ENCODE measurements at regions not wholly inside any gene's neighbourhood (a gene's known extent, or its start where the extent isn't known, plus 50 kb on each side); places are given as distances from the start of the nearest gene placed in this dataset.
"Not testable (repeated sequence)": the region's sequence is repeated elsewhere in the genome, so short reads cannot be mapped to it uniquely, and the experiment has no call there.

DNA sequence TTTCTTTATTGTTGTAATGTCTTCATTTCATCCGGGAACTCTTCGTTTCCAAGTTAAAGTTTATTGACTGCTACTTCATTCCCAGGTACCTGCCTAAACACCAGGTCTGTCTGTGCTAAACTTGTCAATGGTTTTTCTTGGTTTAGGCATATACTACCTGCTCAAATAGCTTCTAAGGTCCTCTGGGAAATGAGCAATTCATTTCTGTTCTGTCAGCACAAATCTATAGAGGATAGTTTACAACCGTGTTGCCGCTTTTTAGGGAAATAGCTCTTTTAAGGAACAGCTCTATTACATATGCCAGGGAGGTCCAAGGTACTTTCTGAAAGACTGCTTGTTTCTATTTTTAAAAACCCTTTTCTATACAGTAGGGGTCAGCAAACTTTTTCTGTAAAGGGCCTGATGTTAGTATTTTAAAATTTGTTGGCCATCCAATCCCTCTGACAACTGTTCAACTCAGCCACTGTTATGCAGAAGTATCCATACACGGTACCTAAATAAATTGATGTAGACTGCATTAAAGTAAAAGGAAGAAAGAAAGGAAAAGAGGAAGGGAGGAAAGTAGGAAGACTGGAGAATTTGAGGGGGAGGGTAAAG is 222.7 kb upstream of the PTBP2 start:
- intact Hi-C loops (cut with DNase I), result no loop called here
- DNase-seq (no peak), ATAC-seq (ENCODE audit: poor library complexity) (no peak)

DNA sequence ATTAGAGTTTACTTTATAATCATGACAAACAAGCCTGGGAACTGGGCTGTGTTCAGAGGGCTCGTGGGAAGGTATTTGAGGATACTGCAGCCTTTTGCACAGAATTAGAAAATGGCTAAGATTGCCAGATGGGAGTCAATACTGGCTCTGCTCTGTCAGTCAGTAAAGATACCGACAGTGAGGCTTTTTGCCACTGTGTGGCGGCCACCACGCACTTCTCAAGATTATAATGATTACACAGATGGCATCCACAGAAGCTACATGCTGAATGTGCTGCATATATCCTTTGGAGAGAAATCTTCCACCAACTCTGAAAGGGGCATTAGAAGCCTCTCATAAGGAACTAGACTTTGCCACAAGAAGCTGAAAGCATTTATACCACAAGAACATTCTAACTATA is 213.4 kb upstream of the PTBP2 start:
- intact Hi-C loops (cut with DNase I), result no loop called here
- DNase-seq (no peak), ATAC-seq (ENCODE audit: poor library complexity) (no peak)

DNA sequence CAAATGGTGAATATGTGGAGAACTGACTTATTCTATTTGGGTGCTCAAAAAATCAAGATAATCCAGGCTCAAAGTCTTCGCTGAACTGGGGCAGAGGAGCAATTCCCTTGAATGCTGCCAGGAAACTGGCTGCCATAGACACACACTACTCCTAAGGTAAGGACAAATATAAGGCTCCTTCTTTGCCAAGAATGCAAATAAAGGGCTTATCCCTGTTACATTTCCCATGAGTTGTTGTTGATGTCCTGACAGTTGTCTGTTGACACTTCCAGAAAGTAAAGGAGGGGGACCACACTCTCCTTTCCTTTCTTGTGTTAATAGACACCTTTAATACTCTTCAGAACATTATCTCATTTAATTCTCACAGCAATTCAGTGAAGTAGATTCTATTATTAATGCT is 212.2 kb upstream of the PTBP2 start:
- DNase-seq, result no peak
- no peak for ATAC-seq (ENCODE audit: poor library complexity)
- intact Hi-C loops (cut with DNase I), result no loop called here

DNA sequence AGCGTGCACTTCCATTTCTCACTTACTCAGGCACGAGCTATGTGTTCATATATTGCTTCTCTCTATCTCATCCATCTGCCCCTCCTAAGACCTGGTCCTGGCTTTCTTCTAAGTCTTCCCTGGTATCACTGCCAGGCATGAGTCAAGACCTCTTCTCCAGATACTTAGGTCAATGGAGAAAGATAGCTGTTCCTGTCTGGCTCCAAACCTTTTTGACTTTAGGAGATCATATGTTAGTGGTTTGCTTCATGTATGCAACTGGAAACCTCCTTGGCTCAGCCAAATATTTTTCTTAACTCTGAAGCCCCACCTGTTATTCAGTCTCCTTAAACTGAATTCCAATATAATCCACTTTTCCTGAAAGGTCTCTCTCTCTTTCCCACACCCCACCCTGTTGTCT is 211.6 kb upstream of the PTBP2 start:
- DNase-seq (no peak), ATAC-seq (ENCODE audit: poor library complexity) (no peak)
- intact Hi-C loops (cut with DNase I), result no loop called here

DNA sequence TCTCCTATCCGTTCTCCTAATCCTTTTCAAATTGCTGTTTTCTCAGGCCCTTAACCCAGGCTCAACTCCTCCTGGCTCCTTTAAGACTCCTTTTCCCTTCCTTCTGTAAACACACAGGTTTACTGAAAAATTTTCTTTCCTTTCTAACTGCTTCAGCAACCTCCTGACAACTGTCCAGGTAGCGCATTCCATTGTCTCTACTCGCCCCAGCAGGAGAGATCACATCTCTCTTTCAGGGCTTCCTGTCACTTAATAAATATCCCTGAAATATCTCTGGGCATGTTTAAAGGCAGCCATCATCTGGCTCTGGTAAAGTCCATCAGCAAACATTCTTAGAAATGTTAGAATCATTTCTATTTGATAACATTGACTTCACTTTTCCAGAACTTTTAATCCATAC is 211.2 kb upstream of the PTBP2 start:
- ATAC-seq (ENCODE audit: poor library complexity) (no peak), DNase-seq (no peak)

DNA sequence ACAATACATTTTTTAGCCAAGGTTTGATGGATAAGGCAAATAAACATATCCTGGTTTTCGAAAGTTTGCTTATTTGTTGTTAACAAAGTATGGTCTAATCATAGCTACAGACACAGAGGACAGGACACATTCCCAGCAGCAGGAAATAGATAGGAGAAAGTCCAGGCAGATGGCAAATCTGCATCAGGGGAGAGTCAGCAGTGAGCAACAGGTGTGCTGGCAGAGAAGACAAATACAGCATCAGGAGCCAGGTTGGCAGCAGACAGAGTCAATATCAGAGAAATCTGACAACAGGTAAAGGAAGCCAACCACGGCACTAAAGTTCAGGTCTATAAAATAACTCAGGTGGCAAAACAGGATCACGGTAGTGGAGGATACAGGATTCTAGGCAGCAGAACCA is 210.7 kb upstream of the PTBP2 start:
- no peak for ATAC-seq (ENCODE audit: poor library complexity)
- no peak for DNase-seq
- intact Hi-C loops (cut with DNase I), result no loop called here

More for the DNA sequence above, 211.2 kb upstream of the PTBP2 start:
- intact Hi-C loops (cut with DNase I), result no loop called here

DNA sequence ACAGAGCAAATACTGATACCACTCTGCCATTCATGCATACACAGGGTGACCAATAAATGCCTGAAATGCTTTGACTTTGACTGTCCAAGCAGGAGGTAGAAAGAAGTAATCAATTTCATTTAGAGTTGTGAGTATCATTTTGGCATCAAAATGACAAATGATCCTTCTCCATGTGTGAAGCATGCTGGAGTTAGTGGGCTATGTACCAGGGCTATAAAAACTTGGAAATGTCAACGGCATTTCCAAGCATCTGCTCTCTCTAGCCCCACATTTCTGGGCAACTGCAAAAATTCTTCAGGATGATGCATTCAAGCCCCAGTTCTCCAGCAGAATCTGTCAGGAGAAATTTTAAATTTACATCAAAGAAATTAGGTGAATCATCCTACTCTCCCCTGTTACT is 208.4 kb upstream of the PTBP2 start:
- intact Hi-C loops (cut with DNase I), result no loop called here
- no peak for ATAC-seq (ENCODE audit: poor library complexity)
- DNase-seq, result no peak

DNA sequence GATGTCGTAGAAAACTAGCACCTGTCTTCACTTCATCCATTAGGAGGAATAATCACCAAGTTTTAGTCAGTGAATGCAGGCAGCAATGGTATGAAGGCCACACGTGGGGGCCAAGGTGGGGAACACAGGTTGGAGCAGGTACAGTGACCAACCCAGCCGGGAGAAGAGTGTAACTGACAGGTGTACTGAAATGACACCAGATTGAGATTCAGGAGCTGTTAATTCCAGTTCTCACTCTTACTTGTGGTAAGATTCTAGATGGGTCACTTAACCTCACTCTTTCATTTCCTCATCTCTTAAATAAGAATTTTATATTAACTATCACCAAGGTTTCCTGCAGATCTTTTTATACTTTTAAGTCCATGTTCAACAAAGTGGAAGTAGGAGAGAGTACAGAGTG is 206.2 kb upstream of the PTBP2 start:
- DNase-seq (no peak), ATAC-seq (ENCODE audit: poor library complexity) (no peak)
- intact Hi-C loops (cut with DNase I), result no loop called here

DNA sequence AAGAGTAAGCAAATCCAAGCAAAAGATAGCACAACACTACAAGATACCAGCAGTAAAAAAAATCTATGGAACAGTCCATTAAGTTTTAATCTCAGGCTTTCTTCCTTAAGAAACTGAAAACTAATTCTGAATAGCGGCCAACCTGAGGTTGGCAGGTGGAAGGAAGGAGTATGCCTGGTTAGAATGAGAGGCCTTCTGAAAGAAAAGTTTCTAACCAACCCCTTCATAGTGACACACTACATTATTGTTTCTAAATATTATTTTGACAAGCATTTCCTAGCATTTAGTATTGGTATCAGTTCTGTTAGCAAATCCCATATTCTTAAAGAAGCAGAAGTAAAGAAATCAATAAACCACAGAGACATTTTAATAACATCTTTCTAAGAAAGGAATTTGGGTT is 205.7 kb upstream of the PTBP2 start:
- DNase-seq, result no peak
- ATAC-seq (ENCODE audit: poor library complexity), result no peak
- intact Hi-C loops (cut with DNase I), result no loop called here

DNA sequence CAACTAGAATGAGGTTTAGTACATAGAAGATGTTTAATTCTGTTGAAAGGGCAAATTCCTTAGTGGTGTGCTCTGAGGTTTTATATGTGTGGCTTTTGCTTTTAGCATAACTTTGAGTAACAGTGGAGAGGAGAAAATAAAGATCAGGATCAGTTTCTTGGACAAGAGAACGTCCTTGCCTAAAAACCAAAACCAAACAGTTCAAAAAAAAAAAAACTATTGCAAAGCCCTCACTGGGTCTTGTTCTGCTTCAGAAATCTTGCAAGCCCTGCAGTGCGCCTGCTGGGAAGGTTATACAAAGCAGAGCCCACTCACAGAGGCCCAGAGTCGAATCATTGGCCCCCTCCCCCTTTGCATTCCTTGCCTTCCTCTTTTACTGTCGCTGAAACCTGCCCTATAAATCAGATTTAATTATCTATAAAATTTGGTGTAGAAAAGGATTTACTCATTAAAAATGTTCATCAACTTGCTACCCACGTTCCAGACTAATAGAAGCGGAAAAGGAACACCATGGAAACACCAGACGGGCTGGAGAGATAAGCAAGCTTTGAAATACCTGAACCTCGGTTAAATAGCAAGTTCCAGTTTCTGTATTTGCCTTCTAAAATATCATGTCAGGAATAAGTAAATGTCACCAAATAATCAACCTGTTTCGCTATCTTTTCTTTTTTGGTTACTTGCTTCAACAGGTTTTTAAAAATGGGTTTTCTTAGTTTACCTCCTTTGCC is 201.6 kb upstream of the PTBP2 start:
- intact Hi-C loops (cut with DNase I), result no loop called here
- DNase-seq (no peak), ATAC-seq (ENCODE audit: poor library complexity) (no peak)

DNA sequence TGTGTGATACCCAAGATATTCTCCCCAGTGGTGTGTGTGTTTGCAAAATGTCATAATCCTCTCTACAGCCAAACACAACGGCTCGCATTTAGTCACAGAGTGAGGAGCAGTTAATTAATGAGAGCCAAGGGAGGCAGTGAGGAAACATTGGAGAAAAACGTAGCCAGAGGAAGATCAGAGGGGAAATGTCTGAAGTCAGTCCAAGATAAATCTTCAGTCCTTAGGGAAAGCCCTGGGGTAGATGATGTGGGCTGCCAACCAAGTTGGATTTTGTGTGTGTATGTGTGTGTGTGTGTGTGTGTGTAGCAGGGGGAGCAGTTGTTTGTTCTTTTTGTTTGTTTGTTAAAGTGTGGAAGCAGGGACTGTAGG is 201.0 kb upstream of the PTBP2 start:
- intact Hi-C loops (cut with DNase I), result no loop called here
- DNase-seq, result no peak

DNA sequence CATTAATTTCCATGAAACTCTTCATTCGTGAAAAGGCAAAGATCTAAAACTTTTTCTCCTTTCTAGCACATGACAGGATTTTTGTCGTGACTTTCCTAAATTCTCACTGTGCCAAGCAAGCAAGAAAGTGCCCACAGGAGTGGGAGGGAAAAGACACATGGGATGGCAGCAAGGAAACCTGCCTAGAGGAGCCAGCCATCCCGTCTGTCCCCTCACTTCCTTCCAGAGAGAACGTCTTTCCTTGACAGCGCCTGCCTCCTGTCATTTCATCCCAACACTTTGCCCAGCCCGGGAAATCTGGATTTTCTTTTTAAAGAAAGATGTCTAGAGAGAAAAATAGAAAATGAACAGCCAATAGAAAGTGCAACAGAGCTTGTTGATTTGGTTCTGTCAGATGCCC is 200.6 kb upstream of the PTBP2 start:
- ATAC-seq (ENCODE audit: poor library complexity) (no peak), DNase-seq (no peak)
- intact Hi-C loops (cut with DNase I), result no loop called here

More for the DNA sequence above, 201.0 kb upstream of the PTBP2 start:
- peak; percentile 86 for ATAC-seq (ENCODE audit: poor library complexity)

DNA sequence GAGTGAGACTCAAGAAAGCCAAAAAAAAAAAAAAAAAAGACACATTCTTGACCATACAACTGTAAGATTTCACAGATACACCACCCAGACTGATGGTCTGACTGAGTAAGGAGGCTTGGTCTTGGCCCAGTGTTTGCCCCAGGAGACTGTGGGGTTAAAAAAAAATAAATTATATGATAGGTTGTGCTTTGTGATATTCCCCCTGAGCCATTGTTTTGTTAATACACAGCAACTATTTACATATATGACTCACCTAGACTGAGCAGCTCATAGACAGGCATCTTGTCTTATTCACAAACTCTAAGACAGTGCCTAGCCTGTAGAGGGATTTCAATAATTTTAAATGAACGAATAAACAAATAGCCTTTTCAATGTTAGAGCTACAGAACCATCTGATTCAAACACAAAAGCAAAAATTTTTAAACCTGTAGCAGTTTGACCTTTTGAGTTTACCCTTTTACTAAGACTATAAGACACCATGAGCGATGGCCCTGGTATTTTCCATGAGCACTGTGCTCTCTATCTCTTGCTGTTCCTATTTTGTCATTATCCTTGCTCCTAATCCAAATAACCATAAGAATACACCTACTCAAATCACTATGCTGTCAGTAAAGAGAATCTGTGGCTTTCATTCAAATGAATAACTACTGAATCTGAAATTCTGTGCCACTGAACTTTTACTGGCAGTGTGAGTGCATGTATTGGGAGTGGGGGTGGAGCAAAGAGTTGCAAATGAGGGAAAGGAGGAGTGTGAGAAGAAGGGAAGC is 199.4 kb upstream of the PTBP2 start:
- DNase-seq (no peak), ATAC-seq (ENCODE audit: poor library complexity) (no peak)
- intact Hi-C loops (cut with DNase I), result no loop called here

DNA sequence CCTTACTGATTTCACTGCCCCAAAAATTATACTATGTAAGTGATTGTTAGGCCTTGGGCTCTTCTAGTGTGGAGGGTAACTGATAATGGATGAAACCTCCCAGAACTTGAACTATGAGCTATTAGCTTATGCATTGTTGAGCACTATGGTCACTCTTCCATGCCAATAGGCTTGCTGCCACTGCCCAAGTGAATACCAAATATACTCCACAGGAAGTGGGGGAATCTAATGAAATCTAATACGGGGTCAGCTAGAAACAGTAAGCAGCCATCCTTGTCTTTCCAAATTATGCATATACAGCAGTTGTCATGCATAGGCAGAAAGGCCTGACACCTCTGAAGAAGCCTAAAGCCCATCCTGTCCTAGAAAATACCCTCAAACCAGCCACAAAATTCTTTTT is 198.7 kb upstream of the PTBP2 start:
- no peak for DNase-seq
- ATAC-seq (ENCODE audit: poor library complexity), result no peak
- intact Hi-C loops (cut with DNase I), result no loop called here

DNA sequence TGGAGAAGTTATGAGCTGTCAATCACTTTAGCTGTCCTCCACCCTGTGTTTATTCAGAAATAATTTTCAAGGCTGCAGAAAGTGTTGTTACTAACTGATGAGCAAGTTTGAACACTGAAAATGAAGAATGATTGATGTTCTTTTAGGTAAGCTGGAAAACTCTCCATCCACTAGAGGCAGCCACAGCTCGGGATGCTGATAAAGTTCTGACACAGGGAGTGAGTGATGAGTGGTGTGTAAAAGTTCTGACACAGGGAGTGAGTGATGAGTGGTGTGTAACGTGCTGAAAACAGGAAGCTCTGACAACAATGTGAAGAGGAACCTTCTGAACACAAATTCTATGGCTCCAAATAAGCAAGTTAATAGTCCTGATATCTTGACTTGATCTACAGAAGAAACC is 197.5 kb upstream of the PTBP2 start:
- ATAC-seq (ENCODE audit: poor library complexity) (no peak), DNase-seq (no peak)
- intact Hi-C loops (cut with DNase I), result no loop called here

DNA sequence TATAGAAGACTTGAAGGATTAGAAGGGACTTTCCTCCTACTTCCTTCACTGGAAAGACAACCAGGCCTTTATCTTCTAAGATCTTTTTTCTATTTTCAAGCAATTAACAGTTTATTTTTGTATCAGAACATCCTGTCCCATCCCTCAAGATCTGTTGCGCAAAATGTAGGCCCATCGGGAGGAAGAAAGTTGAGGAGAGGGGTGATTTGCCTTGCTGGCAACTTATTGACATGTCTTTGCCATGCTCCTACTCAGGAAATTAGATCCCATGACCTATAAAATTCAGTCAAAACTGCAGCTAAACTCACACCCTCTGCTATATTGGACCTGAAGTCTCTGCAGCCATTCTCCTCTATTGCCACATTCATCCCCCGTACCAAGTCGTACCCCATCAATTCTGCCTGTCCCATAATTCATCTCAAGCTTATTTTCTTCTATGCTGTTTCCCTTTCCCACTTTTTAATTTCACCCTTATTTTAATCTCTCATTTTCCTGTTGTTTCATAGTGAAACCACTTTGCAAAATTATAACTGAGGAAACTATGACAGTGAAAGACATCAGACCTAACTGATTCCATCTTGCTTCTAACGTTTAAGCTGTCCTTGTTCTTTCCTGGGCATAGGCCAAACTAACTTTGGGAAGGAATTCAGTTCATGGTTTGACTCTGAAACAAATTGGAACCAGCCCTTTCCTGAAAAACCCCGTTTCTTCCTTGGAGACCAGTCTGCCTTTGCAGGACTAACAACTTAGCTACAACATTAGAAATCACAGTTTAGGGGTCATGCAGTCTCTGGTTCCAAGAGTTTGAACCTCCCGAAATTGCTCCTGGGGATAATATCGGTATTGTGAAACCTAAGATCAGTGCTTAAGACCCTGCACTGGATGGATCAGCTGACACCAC is 195.7 kb upstream of the PTBP2 start:
- no peak for ATAC-seq (ENCODE audit: poor library complexity)
- intact Hi-C loops (cut with DNase I), result no loop called here

DNA sequence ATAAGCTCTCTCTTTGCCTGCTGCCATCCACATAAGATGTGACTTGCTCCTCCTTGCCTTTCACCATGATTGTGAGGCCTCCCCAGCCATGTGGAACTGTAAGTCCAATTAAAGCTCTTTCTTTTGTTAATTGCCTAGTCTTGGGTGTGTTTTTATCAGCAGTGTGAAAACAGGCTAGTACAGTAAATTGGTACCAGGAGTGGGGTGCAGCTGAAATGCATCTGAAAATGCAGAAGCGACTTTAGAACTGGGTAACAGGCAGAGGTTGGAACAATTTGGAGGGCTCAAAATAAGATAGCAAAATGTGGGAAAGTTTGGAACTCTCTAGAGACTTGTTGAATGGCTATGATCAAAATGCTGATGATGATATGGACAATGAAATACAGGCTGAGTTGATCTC is 192.9 kb upstream of the PTBP2 start:
- DNase-seq; intact Hi-C loops (cut with DNase I): not testable (repeated sequence)

More for the DNA sequence above, 195.7 kb upstream of the PTBP2 start:
- no peak for DNase-seq

DNA sequence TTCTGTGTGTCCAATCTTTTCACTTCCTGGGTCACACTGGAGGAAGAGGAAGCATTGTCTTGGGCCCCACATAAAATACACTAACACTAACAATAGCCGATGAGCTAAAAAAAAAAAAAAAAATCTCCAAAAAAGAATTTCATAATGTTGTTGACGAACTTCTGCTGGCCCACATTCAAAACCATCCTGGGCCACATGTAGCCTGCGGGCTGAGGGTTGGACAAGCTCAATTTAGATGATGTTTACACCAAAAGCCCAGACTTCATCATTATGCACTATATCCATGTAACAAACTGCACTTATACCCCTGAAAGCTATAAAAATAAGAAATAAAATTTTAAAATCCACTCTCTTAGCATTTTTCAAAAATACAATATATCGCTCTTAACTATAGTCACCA is 187.8 kb upstream of the PTBP2 start:
- intact Hi-C loops (cut with DNase I), result no loop called here
- ATAC-seq (ENCODE audit: poor library complexity) (no peak), DNase-seq (no peak)

More for the DNA sequence above, 192.9 kb upstream of the PTBP2 start:
- ATAC-seq (ENCODE audit: poor library complexity), result not testable (repeated sequence)

DNA sequence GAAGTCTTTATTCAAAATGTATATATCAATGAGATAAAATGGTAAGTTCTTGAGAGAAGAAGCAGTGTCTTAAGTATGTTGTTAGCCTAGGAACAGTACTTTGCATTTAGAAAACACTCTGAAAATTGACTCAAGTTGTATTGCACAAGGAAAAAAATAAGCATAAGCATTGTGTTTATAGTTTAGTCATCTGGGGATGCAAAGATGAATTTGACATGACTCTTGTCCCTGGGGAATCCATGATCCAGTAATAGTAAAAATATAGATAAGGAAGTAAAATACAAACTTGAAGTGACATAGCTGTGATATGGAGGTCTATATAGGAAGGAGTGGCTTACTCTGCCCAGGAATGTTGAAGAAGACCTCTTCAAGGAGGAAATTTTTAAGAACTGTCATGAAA is 185.0 kb upstream of the PTBP2 start:
- ATAC-seq (ENCODE audit: poor library complexity), result no peak
- intact Hi-C loops (cut with DNase I), result no loop called here
- DNase-seq, result no peak
